Adrenal gland (tissue), 9 donors: ENCODE measurements at regions not wholly inside any gene's neighbourhood (a gene's known extent, or its start where the extent isn't known, plus 50 kb on each side); places are given as distances from the start of the nearest gene placed in this dataset.

Experiments used
- DNase-seq, 7 donors: peaks; one replicate each; pipeline ENCODE4 v3.0.0-alpha.2; 2019 to 2020
- H3K27ac ChIP-seq, 5 donors: fragments of 200-600 bp; sonication (generic) in 4 of 5; 1 replicate in 3 of 5; 2 replicates in 2 of 5; pipeline versions ENCODE4 v1.5.1 to v1.8.0; 2016 to 2020; ENCODE audit warnings: mild to moderate bottlenecking in 1 of 5
- H3K27me3 ChIP-seq: fragments of 200-600 bp; 2 replicates; pipeline ENCODE4 v1.8.0; 2021
- H3K36me3 ChIP-seq, 2 donors: fragments of 200-600 bp; replicated peaks in 1 of 2; 1 replicate in 1 of 2; 2 replicates in 1 of 2; pipeline versions ENCODE4 v1.5.1 to v1.8.0; 2018 to 2022
- H3K4me1 ChIP-seq, 2 donors: fragments of 200-600 bp; replicated peaks in 1 of 2; 1 replicate in 1 of 2; 2 replicates in 1 of 2; pipeline versions ENCODE4 v1.5.1 to v1.8.0; 2018 to 2021
- H3K4me3 ChIP-seq, 4 donors: fragments of 200-600 bp; sonication (generic) in 3 of 4; one replicate each; pipeline ENCODE4 v1.5.1; 2016 to 2018
- H3K9me3 ChIP-seq, 3 donors: fragments of 200-600 bp; sonication (generic) in 1 of 3; replicated peaks in 1 of 3; 1 replicate in 2 of 3; 2 replicates in 1 of 3; pipeline versions ENCODE4 v1.5.1 to v1.8.0; 2016 to 2021
- POLR2A ChIP-seq, 2 donors: fragments of 450-650 bp; IDR thresholded peaks; one replicate each; pipeline ENCODE4 v1.6.1; 2017; ENCODE audit warnings: antibody characterized with exemption in 2 of 2, mild to moderate bottlenecking in 2 of 2, moderate library complexity in 1 of 2
- WGBS, 4 donors: extraction: QIAGEN DNeasy Blood & Tissue Kit in 2 of 4; methylation state at CpG; one replicate each; pipeline versions ENCODE4 v1.1.5 to v1.1.7; 2013 to 2017; 5-methylcytosine and 5-hydroxymethylcytosine counted together
- intact Hi-C, 2 donors: fragments of 100-400 bp; cut with DNase I; formaldehyde crosslinking; loops; one replicate each; pipeline versions ENCODE4 v1.14.1 to v1.15.0; 2022 to 2023
- TF ChIP-seq, protein P1 (sequence below), 6 experiments: fragments of 450-650 bp in 4 of 6; fragments of 200-600 bp in 2 of 6; sonication (generic) in 1 of 6; IDR thresholded peaks; 1 replicate in 5 of 6; 2 replicates in 1 of 6; pipeline versions ENCODE4 v1.5.1 to v1.8.0; 2016 to 2021; ENCODE audit warnings: antibody characterized with exemption in 6 of 6, mild to moderate bottlenecking in 2 of 6, moderate library complexity in 1 of 6
- donor health status: healthy with polysubstance abuse.
- donor health status: Bipolar disorder and iron deficiency.
- donor health status: DM: yes; HTN: yes; CAD: no.
- donor health status: DM: no; HTN: no; CAD: no.
- donor health status: DM: no; HTN: no; CAD: no.

DNA sequence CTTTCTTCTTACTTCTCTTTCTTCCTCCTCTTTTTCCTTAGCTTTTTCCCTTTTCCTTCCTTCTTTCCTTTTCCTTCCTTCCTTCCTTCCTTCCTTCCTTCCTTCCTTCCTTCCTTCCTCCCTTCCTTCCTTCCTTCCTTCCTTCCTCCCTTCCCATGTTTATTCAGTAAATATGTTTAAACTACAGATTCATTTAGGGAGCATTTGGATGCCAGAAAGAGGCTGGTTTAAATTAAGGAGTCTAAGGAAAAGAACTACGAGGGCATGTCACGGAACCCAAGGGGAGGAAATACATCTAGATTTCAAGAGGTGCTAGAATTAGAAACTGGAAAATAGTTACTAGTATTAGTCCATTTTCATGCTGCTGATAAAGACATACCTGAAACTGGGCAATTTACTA, 320.0 kb upstream of the ARRDC3 start:
- 68 to 84% (median 72%) methylated on average over 2 of the region's 2 CpGs for WGBS, 4 donors

DNA sequence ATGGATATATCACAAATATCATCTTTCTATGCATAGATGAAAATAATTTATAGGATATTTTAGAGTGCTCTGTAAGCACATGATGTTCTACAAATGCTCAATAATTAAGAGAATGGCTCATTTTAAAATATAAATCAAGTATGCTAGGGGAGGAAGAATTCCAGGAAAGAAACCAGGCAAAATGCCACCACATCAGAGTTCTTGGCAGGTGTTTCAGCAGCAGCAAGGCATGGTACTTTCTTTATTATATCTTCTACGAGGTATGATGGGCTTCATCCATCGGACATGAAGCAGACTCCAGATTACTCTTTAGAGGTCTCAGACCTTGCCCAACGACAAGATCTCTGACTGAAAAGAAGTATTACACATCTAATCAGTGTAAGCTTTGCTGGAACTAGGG, 316.3 kb upstream of the ARRDC3 start:
- Histone ChIP-seq H3K9me3 (no peaks in the 10 kb centered on the region), H3K36me3 (no peaks in the 10 kb centered on the region), H3K4me3 (no peak overlapping the region), H3K27ac (no peak overlapping the region), H3K4me1 (no peaks in the 10 kb centered on the region), H3K27me3 (no peaks in the 10 kb centered on the region)
- TF ChIP-seq, protein P1, sequence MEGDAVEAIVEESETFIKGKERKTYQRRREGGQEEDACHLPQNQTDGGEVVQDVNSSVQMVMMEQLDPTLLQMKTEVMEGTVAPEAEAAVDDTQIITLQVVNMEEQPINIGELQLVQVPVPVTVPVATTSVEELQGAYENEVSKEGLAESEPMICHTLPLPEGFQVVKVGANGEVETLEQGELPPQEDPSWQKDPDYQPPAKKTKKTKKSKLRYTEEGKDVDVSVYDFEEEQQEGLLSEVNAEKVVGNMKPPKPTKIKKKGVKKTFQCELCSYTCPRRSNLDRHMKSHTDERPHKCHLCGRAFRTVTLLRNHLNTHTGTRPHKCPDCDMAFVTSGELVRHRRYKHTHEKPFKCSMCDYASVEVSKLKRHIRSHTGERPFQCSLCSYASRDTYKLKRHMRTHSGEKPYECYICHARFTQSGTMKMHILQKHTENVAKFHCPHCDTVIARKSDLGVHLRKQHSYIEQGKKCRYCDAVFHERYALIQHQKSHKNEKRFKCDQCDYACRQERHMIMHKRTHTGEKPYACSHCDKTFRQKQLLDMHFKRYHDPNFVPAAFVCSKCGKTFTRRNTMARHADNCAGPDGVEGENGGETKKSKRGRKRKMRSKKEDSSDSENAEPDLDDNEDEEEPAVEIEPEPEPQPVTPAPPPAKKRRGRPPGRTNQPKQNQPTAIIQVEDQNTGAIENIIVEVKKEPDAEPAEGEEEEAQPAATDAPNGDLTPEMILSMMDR (IDR thresholded peaks at IDR 0.05), result no peak
- no peak for TF ChIP-seq POLR2A (IDR thresholded peaks at IDR 0.05)
- intact Hi-C loops, result no loop called here
- 58 to 75% (median 68%) methylated on average over 3 of the region's 3 CpGs for WGBS, 4 donors
- no peak for DNase-seq

More for the DNA sequence above, 320.0 kb upstream of the ARRDC3 start:
- H3K27ac ChIP-seq, result no peak overlapping the region
- no peak for TF ChIP-seq POLR2A (IDR thresholded peaks at IDR 0.05)
- TF ChIP-seq, protein P1 (IDR thresholded peaks at IDR 0.05), result no peak
- H3K9me3 ChIP-seq, result no peaks in the 10 kb centered on the region
- no peaks in the 10 kb centered on the region for H3K27me3 ChIP-seq
- intact Hi-C loops, result no loop called here
- DNase-seq, result no peak
- H3K4me1 ChIP-seq, result no peaks in the 10 kb centered on the region
- H3K36me3 ChIP-seq, result no peaks in the 10 kb centered on the region
- no peak overlapping the region for H3K4me3 ChIP-seq

- Histone ChIP-seq H3K36me3 (no peaks in the 10 kb centered on the region), H3K27me3 (no peaks in the 10 kb centered on the region), H3K4me3 (no peak overlapping the region), H3K4me1 (no peaks in the 10 kb centered on the region), H3K9me3 (no peaks in the 10 kb centered on the region), H3K27ac (no peak overlapping the region)
- DNase-seq, result no peak
- WGBS, 4 donors, result 76 to 92% (median 78%) methylated on average over 2 of the region's 2 CpGs; no CpG with 5 or more reads in 1 of the 4 donors
- TF ChIP-seq, protein P1 (IDR thresholded peaks at IDR 0.05), result no peak
- no peak for TF ChIP-seq POLR2A (IDR thresholded peaks at IDR 0.05)
- intact Hi-C loops, result no loop called here
Measured at GRCh38 chr5:91691592-91691991, 308.5 kb upstream of the ARRDC3 start.

DNA sequence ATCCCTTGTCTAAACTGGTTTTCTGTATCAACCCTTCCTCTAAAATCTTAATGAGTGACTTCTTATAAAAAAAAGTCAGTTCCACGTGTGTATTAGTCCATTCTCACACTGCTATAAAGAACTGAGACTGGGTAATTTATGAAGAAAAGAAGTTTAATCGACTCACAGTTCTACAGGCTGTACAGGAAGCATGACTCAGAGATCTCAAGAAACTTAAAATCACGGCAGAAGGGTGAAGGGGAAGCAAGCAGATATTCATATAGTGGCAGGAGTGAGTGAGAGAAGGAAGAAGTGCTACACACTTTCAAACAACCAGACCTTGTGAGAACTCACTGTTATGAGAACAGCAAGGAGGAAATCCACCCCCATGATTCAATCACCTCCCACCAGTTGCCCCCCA, 307.8 kb upstream of the ARRDC3 start:
- intact Hi-C loops, result no loop called here
- WGBS, 4 donors, result 46 to 70% (median 49%) methylated on average over 3 of the region's 3 CpGs
- no peak overlapping the region for H3K27ac ChIP-seq
- no peaks in the 10 kb centered on the region for H3K27me3 ChIP-seq
- no peak overlapping the region for H3K4me3 ChIP-seq
- no peaks in the 10 kb centered on the region for H3K4me1 ChIP-seq
- no peak for DNase-seq
- TF ChIP-seq, protein P1 (IDR thresholded peaks at IDR 0.05), result no peak
- TF ChIP-seq POLR2A (IDR thresholded peaks at IDR 0.05), result no peak
- H3K9me3 ChIP-seq, result no peaks in the 10 kb centered on the region
- no peaks in the 10 kb centered on the region for H3K36me3 ChIP-seq
